ENCODE measurements at regions not wholly inside any gene's neighbourhood (a gene's known extent, or its start where the extent isn't known, plus 50 kb on each side); places are given as distances from the start of the nearest gene placed in this dataset.

DNA sequence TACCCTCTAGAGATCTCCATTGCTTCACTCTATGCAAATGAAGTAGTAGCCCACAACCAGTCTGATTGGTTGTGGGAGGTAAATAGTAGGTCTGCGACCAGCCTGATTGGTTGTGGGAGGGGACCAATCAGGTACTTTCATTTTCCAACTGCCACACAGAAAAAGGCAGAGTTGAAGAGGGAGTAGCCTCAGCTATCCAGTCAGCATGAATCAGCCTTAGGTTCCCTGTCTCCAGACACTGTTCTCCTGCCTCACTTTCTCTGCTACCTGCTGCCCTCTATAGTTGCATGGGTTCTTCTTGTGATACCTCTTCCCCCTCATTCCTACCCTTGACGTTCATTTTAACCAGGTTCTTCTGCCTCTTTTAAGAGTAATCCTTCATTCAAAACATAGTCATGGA lies 114.5 kb upstream of the LYZL1 start:
- intact Hi-C loops (cut with DNase I), result no loop called here

DNA sequence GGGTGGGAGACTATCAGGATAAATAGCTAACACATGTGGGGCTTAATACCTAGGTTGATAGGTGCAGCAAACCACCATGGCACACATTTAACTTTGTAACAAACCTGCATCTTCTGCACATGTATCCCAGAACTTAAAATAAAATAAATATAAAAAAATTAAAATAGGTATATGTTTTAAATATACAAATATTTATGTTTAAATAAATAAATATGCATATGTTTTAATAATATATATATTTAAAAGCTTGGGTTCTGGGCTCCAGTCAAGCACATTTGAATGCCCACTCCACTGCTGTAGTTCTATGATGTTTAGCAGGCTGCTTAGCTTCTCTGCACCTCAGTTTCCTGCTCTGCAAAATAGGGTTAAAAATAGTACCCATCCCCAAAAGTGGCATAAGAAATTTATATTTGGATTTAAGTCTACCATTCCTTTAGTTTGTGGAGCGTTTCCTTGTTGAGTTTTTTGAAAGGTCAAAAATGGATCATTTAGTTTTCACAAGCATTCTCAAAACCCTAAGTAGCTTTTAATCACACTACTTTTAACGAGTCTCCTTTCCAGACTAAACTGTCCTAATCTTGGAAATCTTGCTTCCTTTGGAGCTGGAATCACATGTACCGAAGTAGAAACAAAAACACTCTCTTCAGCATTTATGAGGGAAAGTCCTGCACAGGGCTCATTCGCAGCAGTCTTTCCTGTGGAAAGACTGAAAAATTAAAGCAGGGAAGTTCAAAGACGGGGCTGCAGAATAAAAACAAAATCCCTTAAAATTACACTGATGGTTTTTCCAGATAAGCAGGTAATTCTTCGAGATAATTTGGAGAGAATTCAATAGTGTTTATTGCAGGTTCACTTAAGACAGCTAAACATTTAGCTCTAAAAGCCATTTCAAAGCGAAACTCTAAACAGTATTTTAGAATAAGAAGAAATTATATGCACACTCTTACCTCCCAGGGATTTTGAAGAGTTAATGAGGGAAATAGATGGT lies 111.7 kb upstream of the LYZL1 start:
- TF ChIP-seq, protein P1, sequence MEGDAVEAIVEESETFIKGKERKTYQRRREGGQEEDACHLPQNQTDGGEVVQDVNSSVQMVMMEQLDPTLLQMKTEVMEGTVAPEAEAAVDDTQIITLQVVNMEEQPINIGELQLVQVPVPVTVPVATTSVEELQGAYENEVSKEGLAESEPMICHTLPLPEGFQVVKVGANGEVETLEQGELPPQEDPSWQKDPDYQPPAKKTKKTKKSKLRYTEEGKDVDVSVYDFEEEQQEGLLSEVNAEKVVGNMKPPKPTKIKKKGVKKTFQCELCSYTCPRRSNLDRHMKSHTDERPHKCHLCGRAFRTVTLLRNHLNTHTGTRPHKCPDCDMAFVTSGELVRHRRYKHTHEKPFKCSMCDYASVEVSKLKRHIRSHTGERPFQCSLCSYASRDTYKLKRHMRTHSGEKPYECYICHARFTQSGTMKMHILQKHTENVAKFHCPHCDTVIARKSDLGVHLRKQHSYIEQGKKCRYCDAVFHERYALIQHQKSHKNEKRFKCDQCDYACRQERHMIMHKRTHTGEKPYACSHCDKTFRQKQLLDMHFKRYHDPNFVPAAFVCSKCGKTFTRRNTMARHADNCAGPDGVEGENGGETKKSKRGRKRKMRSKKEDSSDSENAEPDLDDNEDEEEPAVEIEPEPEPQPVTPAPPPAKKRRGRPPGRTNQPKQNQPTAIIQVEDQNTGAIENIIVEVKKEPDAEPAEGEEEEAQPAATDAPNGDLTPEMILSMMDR (IDR thresholded peaks at IDR 0.05), result no peak
- TF ChIP-seq POLR2A (IDR thresholded peaks at IDR 0.05), result no peak
- DNase-seq, result no peak
- Histone ChIP-seq H3K9me3 (no peaks in the 10 kb centered on the region), H3K4me1 (no peaks in the 10 kb centered on the region), H3K36me3 (replicated peaks in 1 of 2; ENCODE audit: insufficient read depth in 1 of 2, low read depth in 2 of 2) (no peaks in the 10 kb centered on the region), H3K27ac (no peak overlapping the region), H3K4me3 (no peak overlapping the region), H3K27me3 (no peaks in the 10 kb centered on the region)
- intact Hi-C loops (cut with DNase I), result no loop called here
- 48 to 51% methylated on average over 7 of the region's 7 CpGs for WGBS, 2 donors
- no peak for ATAC-seq

More for the DNA sequence above, 114.5 kb upstream of the LYZL1 start:
- WGBS, 2 donors, result 72 to 73% methylated on average over 2 of the region's 2 CpGs
- H3K4me1 ChIP-seq, result no peaks in the 10 kb centered on the region
- H3K27me3 ChIP-seq, result no peaks in the 10 kb centered on the region
- no peak overlapping the region for H3K27ac ChIP-seq
- TF ChIP-seq POLR2A (IDR thresholded peaks at IDR 0.05), result no peak
- TF ChIP-seq, protein P1 (IDR thresholded peaks at IDR 0.05), result no peak
- H3K4me3 ChIP-seq, result no peak overlapping the region
- DNase-seq, result no peak
- no peak for ATAC-seq
- no peaks in the 10 kb centered on the region for H3K36me3 ChIP-seq (replicated peaks in 1 of 2; ENCODE audit: insufficient read depth in 1 of 2, low read depth in 2 of 2)
- H3K9me3 ChIP-seq, result no peaks in the 10 kb centered on the region

DNA sequence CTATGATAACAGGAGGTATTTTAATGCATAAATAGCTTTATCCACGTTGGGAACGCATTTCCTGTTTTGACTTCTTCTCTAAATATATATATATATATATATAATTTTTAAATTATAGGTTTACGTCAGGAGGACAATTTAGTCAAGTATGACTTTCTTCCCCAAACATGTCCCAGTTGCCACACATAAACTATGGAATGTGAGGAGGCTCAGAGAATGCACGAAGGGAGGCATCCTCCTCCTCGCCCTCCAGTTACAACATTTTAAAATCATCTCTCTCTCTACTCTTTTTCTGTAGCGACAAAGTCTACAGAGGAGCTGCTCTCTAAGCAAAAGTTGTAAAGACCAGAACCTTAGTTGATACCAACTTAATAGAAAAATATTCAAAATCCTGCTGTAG lies 106.9 kb upstream of the LYZL1 start:
- H3K4me3 ChIP-seq, result no peak overlapping the region
- H3K9me3 ChIP-seq, result no peaks in the 10 kb centered on the region
- ATAC-seq (no peak), DNase-seq (no peak)
- 60 to 62% methylated on average over 6 of the region's 6 CpGs for WGBS, 2 donors
- TF ChIP-seq, protein P1 (IDR thresholded peaks at IDR 0.05), result no peak
- no peak for TF ChIP-seq POLR2A (IDR thresholded peaks at IDR 0.05)
- intact Hi-C loops (cut with DNase I), result no loop called here
- no peaks in the 10 kb centered on the region for H3K4me1 ChIP-seq
- H3K27ac ChIP-seq, result no peak overlapping the region
- no peaks in the 10 kb centered on the region for H3K27me3 ChIP-seq
- no peaks in the 10 kb centered on the region for H3K36me3 ChIP-seq (replicated peaks in 1 of 2; ENCODE audit: insufficient read depth in 1 of 2, low read depth in 2 of 2)

DNA sequence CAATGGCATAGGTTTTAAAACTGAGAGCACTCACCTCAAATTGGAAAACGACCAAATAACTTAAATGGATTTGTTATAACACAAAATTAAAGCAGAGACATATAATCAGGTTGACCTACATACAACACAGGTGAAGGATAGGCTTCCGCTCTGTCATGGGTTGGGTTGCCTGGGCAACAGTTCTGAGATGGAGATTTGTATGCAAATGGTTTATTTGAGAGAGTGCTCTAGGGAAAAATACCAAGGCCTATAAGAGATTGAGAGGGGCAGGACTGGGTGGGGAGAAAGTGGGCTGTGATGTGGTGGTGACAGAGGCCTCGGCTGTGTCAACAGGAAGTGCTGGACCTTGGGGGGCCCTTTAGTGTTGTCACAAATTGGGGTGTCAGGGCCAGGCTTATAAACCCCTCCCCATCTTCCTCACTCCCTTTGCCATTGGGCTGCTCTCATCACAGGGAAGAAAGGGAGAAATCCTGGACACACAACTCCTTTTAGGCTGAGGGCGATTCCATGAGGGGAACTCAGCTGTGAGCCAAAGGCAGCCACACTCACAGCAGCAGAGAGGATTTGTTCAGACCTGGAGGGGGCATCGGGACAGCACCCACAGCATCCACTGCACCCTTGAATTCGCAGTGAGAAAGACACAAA lies 105.4 kb upstream of the LYZL1 start:
- Histone ChIP-seq H3K27ac (no peak overlapping the region), H3K9me3 (no peaks in the 10 kb centered on the region), H3K4me1 (no peaks in the 10 kb centered on the region), H3K36me3 (replicated peaks in 1 of 2; ENCODE audit: insufficient read depth in 1 of 2, low read depth in 2 of 2) (no peaks in the 10 kb centered on the region), H3K27me3 (no peaks in the 10 kb centered on the region), H3K4me3 (no peak overlapping the region)
- no peak for DNase-seq
- intact Hi-C loops (cut with DNase I), result no loop called here
- 73 to 80% methylated on average over 6 of the region's 6 CpGs for WGBS, 2 donors
- ATAC-seq, result no peak
- TF ChIP-seq, protein P1 (IDR thresholded peaks at IDR 0.05), result no peak
- TF ChIP-seq POLR2A (IDR thresholded peaks at IDR 0.05), result no peak
